ENCODE measurements at regions not wholly inside any gene's neighbourhood (a gene's known extent, or its start where the extent isn't known, plus 50 kb on each side); places are given as distances from the start of the nearest gene placed in this dataset.

GRCh38 chr2:167424803-167425755 is 536.8 kb downstream of the XIRP2 start:
- DNase-seq = no peak
- in situ Hi-C loops (cut with MboI; ENCODE audit: low pct_unique_long_range_greater_than_20kb, low sequenced_read_pairs) = no loop called here

- in situ Hi-C loops (cut with MboI; ENCODE audit: low pct_unique_long_range_greater_than_20kb, low sequenced_read_pairs) = no loop called here
Measured at GRCh38 chr2:167424221-167424620, 535.9 kb downstream of the XIRP2 start.

GRCh38 chr2:167423731-167424130 is 535.5 kb downstream of the XIRP2 start:
- DNase-seq = no peak

More at GRCh38 chr2:167424221-167424620, 535.9 kb downstream of the XIRP2 start:
- DNase-seq = no peak

GRCh38 chr2:167420211-167420610 is 531.9 kb downstream of the XIRP2 start:
- in situ Hi-C loops (cut with MboI; ENCODE audit: low pct_unique_long_range_greater_than_20kb, low sequenced_read_pairs) = no loop called here
- no peak for DNase-seq

More at GRCh38 chr2:167423731-167424130, 535.5 kb downstream of the XIRP2 start:
- in situ Hi-C loops (cut with MboI; ENCODE audit: low pct_unique_long_range_greater_than_20kb, low sequenced_read_pairs) = no loop called here

- in situ Hi-C loops (cut with MboI; ENCODE audit: low pct_unique_long_range_greater_than_20kb, low sequenced_read_pairs) = no loop called here
Measured at GRCh38 chr2:167415068-167415467, 526.8 kb downstream of the XIRP2 start.

GRCh38 chr2:167411367-167411766 is 523.1 kb downstream of the XIRP2 start:
- DNase-seq = no peak
- in situ Hi-C loops (cut with MboI; ENCODE audit: low pct_unique_long_range_greater_than_20kb, low sequenced_read_pairs) = no loop called here

More at GRCh38 chr2:167415068-167415467, 526.8 kb downstream of the XIRP2 start:
- no peak for DNase-seq

- in situ Hi-C loops (cut with MboI; ENCODE audit: low pct_unique_long_range_greater_than_20kb, low sequenced_read_pairs) = no loop called here
Measured at GRCh38 chr2:167406558-167406957, 518.3 kb downstream of the XIRP2 start.

GRCh38 chr2:167404627-167405284 is 516.5 kb downstream of the XIRP2 start:
- DNase-seq = no peak
- in situ Hi-C loops (cut with MboI; ENCODE audit: low pct_unique_long_range_greater_than_20kb, low sequenced_read_pairs) = no loop called here

More at GRCh38 chr2:167406558-167406957, 518.3 kb downstream of the XIRP2 start:
- no peak for DNase-seq

GRCh38 chr2:167401309-167401708 is 513.0 kb downstream of the XIRP2 start:
- no peak for DNase-seq
- in situ Hi-C loops (cut with MboI; ENCODE audit: low pct_unique_long_range_greater_than_20kb, low sequenced_read_pairs) = no loop called here

- DNase-seq = no peak
- in situ Hi-C loops (cut with MboI; ENCODE audit: low pct_unique_long_range_greater_than_20kb, low sequenced_read_pairs) = no loop called here
Measured at GRCh38 chr2:167400546-167400945, 512.3 kb downstream of the XIRP2 start.

- in situ Hi-C loops (cut with MboI; ENCODE audit: low pct_unique_long_range_greater_than_20kb, low sequenced_read_pairs) = no loop called here
- no peak for DNase-seq
Measured at GRCh38 chr2:167398873-167399272, 510.6 kb downstream of the XIRP2 start.

- in situ Hi-C loops (cut with MboI; ENCODE audit: low pct_unique_long_range_greater_than_20kb, low sequenced_read_pairs) = no loop called here
- no peak for DNase-seq
Measured at GRCh38 chr2:167388901-167389300, 500.6 kb downstream of the XIRP2 start.

GRCh38 chr2:167388497-167388896 is 500.2 kb downstream of the XIRP2 start:
- no peak for DNase-seq
- in situ Hi-C loops (cut with MboI; ENCODE audit: low pct_unique_long_range_greater_than_20kb, low sequenced_read_pairs) = no loop called here

- in situ Hi-C loops (cut with MboI; ENCODE audit: low pct_unique_long_range_greater_than_20kb, low sequenced_read_pairs) = no loop called here
- DNase-seq = no peak
Measured at GRCh38 chr2:167386694-167387093, 498.4 kb downstream of the XIRP2 start.

- DNase-seq = no peak
Measured at GRCh38 chr2:167383610-167384194, 495.4 kb downstream of the XIRP2 start.

GRCh38 chr2:167381349-167381748 is 493.1 kb downstream of the XIRP2 start:
- DNase-seq = no peak
- in situ Hi-C loops (cut with MboI; ENCODE audit: low pct_unique_long_range_greater_than_20kb, low sequenced_read_pairs) = no loop called here

More at GRCh38 chr2:167383610-167384194, 495.4 kb downstream of the XIRP2 start:
- in situ Hi-C loops (cut with MboI; ENCODE audit: low pct_unique_long_range_greater_than_20kb, low sequenced_read_pairs) = no loop called here

GRCh38 chr2:167380555-167380954 is 492.3 kb downstream of the XIRP2 start:
- in situ Hi-C loops (cut with MboI; ENCODE audit: low pct_unique_long_range_greater_than_20kb, low sequenced_read_pairs) = no loop called here
- no peak for DNase-seq

GRCh38 chr2:167380094-167380493 is 491.8 kb downstream of the XIRP2 start:
- DNase-seq = no peak
- in situ Hi-C loops (cut with MboI; ENCODE audit: low pct_unique_long_range_greater_than_20kb, low sequenced_read_pairs) = no loop called here

- in situ Hi-C loops (cut with MboI; ENCODE audit: low pct_unique_long_range_greater_than_20kb, low sequenced_read_pairs) = no loop called here
Measured at GRCh38 chr2:167369083-167369482, 480.8 kb downstream of the XIRP2 start.

GRCh38 chr2:167368371-167368770 is 480.1 kb downstream of the XIRP2 start:
- in situ Hi-C loops (cut with MboI; ENCODE audit: low pct_unique_long_range_greater_than_20kb, low sequenced_read_pairs) = no loop called here
- DNase-seq = no peak

More at GRCh38 chr2:167369083-167369482, 480.8 kb downstream of the XIRP2 start:
- no peak for DNase-seq
